HG03342 (cell line): ENCODE measurements at regions not wholly inside any gene's neighbourhood (a gene's known extent, or its start where the extent isn't known, plus 50 kb on each side); places are given as distances from the start of the nearest gene placed in this dataset.
"Not testable (repeated sequence)": the region's sequence is repeated elsewhere in the genome, so short reads cannot be mapped to it uniquely, and the experiment has no call there.

Experiments
- ATAC-seq: cut with Tn5 transposase; IDR thresholded peaks from one replicate; pipeline ENCODE4 v1.9.1; 2021; ENCODE audit warnings: mild to moderate bottlenecking, moderate library complexity; ENCODE audit not compliant: unreplicated experiment

DNA sequence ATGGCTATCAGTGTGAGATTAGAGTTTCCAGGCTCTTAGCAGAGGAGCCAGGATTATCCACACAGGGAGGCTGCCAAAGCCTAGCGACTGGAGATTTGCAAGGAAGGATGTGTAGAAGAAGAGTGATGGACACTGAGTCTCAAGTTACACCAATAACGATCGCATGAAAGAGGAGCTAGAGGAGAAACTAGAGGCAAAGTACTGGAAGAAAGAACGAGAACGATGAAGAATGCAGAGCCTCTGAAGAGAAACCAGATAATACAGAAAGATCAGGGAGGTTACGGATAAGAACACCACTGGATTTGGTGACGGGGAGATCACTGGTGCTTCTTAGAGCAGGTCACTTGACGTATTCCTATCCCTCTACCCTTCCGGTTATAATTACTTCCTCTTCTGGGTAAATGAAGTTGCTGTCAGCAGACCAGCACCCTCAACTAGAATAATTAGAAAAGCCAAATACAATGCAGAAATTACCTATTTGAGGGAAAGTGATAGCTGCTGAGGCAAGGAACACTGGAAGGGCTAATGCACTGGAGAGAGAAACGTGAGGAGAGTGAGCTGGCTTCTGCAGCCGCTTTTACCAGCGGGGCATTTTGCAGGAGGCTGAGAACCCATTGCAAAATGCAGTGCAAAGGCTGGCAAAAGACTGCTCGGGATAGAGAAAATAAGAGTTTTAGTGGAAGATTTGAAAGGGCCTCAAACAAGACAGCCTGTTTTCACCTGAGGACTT lies 93.1 kb upstream of the HIF1A start:
- peak; percentile 68 for ATAC-seq

DNA sequence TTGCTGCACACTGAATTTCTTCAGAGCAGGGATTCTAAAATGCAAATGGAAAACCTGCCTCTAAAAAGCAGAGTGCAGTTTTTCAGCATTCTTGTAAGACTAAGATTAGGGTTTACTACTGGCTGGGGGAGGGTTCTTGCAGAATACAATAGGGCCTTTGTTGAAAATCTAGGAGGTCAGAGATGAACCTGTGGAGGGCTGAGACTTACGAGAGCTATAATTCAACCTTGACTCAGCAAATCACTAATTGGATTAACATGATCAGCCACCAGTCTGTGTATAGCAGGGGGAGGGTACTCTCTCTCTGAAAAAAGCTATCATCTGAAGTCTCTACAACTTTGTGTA lies 92.6 kb upstream of the HIF1A start:
- no peak for ATAC-seq

GRCh38 chr14:61603736-61604135 lies 91.6 kb upstream of the HIF1A start:
- ATAC-seq = no peak

DNA sequence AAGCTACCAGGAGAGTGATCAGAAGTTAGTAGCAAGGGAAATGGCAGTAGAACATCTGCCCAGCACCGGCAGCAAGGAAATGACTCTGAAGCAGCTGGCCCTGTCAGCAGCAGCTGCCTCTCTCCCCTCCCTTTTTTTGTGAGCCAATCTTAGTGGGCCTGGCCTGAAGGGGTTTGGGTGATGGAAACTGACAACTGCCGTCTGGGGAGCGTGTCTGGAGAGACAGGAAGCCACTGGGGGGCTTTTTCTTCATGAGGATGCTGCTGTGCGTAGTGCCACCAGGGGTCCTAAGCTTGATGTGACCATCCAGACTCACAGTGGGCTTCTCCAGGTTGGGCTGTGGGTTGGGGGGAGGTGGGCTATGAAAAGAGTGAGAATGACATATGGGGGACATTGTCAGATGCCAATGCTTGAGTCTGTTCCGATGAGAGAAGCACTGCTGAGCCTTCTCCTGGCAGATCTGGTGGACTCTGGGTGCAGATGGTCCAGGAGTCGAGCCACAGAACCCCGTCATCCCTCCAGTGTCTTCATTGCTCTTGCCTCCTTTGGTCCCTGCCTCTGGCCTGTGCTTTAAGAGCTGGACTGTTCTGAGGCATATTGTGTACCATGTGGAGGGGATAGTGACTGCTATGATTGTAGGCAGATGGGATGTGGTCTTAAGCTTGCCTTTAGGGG lies 87.6 kb upstream of the HIF1A start:
- ATAC-seq = no peak

DNA sequence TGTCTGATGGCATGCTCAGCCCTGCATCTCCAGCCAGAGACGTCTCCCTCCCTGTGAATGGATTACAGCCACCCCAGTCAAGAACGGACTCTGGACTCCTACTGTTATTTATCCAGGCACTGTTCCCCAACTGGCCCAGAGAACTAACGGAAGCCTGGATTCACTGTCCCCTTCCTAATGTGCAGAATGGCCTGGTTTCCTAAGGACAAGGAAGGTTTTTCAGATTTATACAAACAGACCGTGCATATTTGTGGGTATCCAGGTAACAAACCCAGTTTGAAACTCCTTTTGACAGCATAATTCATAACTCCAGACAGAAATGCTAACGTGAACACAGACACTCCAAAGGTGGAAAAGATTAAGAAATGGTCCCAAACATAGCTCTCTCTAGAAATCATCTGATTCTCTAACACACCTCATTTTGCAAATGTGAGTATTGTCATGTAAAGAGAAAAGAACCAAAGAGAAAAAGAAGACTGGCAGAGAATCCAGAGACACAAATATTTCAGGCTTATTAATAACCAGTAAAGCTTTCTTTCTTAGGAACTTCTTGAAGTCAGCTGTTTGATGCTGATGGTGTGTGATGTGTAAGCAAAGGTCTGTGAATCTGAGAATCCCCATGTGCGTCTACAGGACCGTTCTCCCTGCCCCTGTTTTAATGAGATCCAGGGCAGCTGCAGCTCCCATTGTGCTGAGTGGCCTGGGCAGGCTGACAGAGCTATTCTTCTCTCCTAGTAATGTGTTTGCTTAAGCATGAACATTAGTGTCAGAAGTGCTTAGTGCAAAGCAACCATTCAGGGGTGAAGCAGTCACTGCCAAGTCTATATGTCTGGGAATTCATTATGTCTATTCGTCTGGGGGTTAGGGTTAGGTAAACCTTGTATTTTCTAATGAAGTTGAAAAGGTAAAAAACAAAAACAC lies 86.8 kb upstream of the HIF1A start:
- ATAC-seq = no peak

GRCh38 chr14:61609191-61609843 lies 86.0 kb upstream of the HIF1A start:
- ATAC-seq = no peak

DNA sequence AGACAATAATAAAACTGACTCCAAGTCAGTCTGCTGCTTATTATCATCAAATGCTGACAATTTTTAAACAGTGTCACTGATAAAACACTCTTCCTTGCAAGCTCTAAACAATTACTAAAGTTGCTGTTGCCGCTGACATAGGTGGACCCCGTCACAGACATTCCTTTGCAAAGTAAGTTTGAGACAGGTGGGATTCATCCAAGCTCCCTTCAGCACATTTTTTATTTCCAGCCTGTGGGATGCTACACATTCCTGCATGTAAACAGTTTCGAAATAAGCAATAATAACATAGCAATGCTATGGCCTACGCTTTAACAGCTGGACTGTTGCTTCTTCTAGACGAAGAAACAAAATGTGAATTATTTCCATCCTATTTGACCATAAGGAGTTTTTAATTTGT lies 85.4 kb upstream of the HIF1A start:
- ATAC-seq = no peak

- no peak for ATAC-seq
Measured at GRCh38 chr14:61610900-61611299, 84.4 kb upstream of the HIF1A start.

GRCh38 chr14:61611880-61612630 lies 83.3 kb upstream of the HIF1A start:
- no peak for ATAC-seq

DNA sequence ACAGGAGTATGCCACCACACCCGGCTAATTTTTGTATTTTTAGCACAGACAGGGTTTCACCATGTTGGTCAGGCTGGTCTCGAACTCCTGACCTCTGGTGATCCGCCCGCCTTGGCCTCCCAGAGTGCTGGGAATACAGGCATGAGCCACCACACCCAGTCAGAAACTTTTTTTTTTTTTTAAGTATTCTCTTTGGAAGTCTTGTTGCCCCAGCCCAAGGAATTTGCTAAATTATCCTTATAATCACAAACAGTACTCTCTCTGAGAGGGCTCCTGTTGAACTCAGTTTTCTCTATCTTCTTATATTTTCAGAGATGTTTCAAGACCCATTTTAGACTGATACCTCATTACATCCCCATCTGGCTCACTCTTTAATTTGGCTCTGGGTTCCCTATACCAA lies 82.3 kb upstream of the HIF1A start:
- ATAC-seq = not testable (repeated sequence)

DNA sequence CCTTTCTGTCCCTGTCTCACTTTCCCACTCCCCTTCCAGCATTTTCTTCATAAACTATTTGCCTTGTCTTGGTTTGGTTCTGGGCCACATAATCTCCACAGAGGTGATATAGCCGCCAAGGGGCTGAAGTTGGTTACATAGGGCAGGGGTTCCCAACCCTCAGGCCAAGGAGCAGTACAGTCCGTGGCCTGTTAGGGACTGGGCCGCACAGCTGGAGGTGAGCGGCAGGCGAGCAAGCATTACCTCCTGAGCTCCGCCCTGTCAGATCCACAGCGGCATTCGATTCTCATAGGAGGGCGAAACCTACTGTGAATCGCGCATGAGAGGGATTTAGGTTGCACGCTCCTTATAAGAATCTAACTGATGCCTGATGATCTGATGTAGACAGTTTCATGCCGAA lies 80.6 kb upstream of the HIF1A start:
- ATAC-seq = no peak

DNA sequence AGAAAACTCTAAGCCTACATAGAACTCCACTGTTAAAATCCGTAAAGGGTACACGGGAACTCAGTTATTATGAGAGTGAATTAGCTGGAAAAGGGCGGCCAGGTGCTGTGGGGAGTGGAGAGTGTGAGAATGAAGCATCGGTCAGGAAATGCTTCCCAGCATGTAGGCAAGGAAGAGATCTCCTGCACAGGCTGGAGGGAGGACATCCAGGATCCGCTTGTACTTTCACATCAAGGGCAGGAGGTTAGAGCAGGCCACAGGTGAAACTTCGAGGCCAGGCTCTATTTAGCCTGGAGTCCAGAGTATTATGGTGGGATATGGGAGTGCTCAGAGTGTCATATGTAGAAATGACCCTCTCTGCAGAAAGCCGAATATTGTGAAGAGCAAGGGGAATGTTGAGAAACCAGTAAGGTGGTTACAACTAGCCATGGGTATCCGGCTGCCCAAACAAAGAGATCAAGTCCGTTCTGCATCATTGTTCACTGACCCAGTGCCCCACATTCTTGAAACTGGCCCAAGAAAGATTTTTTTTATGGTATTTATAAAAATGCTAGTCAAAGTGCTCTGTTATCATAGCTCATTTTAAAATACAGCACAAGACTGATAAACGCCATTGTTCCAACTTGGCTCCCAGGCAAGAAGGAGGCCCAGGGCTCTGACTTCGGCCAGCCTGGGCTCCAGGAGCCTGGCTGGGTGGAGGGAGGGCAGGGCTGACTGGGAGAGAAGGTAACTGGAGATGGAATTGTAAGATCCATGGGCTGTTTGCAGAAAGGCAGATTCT lies 79.4 kb upstream of the HIF1A start:
- no peak for ATAC-seq

- ATAC-seq = no peak
Measured at GRCh38 chr14:61616524-61617185, 78.7 kb upstream of the HIF1A start.

GRCh38 chr14:61618448-61618847 lies 76.9 kb upstream of the HIF1A start:
- ATAC-seq = no peak

- no peak for ATAC-seq
Measured at GRCh38 chr14:61619494-61619893, 75.8 kb upstream of the HIF1A start.

GRCh38 chr14:61620130-61620946 lies 75.0 kb upstream of the HIF1A start:
- peak; percentile 80 for ATAC-seq

DNA sequence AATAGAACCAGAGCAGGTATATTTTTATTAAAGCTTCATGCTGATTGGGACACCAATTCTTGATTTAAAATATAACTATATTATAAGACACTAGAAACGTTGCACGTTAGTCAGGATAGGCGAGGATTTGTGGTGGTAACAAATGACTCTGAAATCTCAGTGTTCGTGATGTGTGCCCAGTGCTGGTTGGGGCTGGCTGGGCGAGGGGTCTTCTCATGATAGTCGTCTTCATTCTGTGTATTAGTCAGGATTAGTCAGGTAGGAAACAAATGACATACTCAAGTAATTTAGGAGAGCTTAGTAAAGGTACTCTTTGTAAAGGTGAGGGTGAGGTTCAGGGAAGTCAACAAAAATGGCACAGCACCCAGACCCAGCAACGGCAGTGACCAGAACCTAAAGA lies 73.9 kb upstream of the HIF1A start:
- ATAC-seq = no peak

DNA sequence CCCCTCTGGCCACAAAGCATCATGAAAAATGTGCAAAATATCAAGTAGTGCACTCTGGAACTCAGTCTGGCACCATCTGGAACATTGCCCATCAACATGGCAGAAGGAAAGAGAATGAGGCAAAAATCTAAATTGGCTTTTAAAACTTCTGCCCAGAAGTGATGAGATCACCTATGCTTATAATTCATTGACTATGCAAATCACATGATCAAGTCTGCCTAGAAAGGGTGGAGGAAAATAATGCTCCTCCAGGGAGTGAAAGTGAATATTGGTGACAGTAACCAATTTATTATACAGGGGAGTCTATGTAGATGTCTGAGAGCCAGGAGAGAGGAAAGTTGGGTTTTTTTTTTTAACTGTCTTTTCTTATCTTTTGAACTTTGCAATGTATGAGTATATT lies 73.3 kb upstream of the HIF1A start:
- ATAC-seq = no peak
